Loucy (cell line): ENCODE measurements at regions not wholly inside any gene's neighbourhood (a gene's known extent, or its start where the extent isn't known, plus 50 kb on each side); places are given as distances from the start of the nearest gene placed in this dataset.

Experiments used
- H2AFZ ChIP-seq: fragments of 200-600 bp; sonication (generic); 2 replicates; pipeline ENCODE4 v1.6.0; 2016; ENCODE audit warnings: antibody characterized with exemption, mild to moderate bottlenecking, low read length, moderate library complexity
- H3F3A ChIP-seq: fragments of 200-600 bp; 2 replicates; pipeline ENCODE4 v1.6.0; 2016; ENCODE audit warnings: antibody characterized with exemption, low read depth, mild to moderate bottlenecking
- H3K27me3 ChIP-seq: fragments of 200-600 bp; sonication (generic); 2 replicates; pipeline ENCODE4 v1.6.1; 2014; ENCODE audit warnings: low read length, mild to moderate bottlenecking; ENCODE audit not compliant: insufficient read depth, poor library complexity, severe bottlenecking
- H3K36me3 ChIP-seq: fragments of 200-600 bp; sonication (generic); 2 replicates; pipeline ENCODE4 v1.6.1; 2016; ENCODE audit warnings: low read length; ENCODE audit not compliant: insufficient read depth
- H3K4me1 ChIP-seq: fragments of 200-600 bp; sonication (generic); 2 replicates; pipeline ENCODE4 v1.5.1; 2014; ENCODE audit warnings: low read length, mild to moderate bottlenecking; ENCODE audit not compliant: insufficient read depth, poor library complexity, severe bottlenecking
- H3K4me2 ChIP-seq: fragments of 200-600 bp; sonication (generic); 2 replicates; pipeline ENCODE4 v1.6.0; 2014; ENCODE audit warnings: antibody characterized with exemption, low read length, low read depth, mild to moderate bottlenecking; ENCODE audit not compliant: poor library complexity, severe bottlenecking
- H3K4me3 ChIP-seq: fragments of 200-600 bp; sonication (generic); 2 replicates; pipeline ENCODE4 v1.5.1; 2014; ENCODE audit warnings: low read length, mild to moderate bottlenecking, mixed read lengths; ENCODE audit not compliant: poor library complexity, severe bottlenecking
- H3K79me2 ChIP-seq: fragments of 200-600 bp; sonication (generic); 2 replicates; pipeline ENCODE4 v1.6.1; 2014; ENCODE audit warnings: low read length; ENCODE audit not compliant: insufficient read depth
- H3K9ac ChIP-seq: fragments of 200-600 bp; sonication (generic); 2 replicates; pipeline ENCODE4 v1.6.0; 2014; ENCODE audit warnings: mild to moderate bottlenecking, low read depth, low read length, moderate library complexity; ENCODE audit not compliant: poor library complexity, severe bottlenecking
- H3K9me2 ChIP-seq: fragments of 200-600 bp; sonication (generic); replicated peaks from 2 replicates; pipeline ENCODE4 v1.6.1; 2016; ENCODE audit warnings: low read depth, low read length, mixed read lengths
- H3K9me3 ChIP-seq: fragments of 200-600 bp; sonication (generic); 2 replicates; pipeline ENCODE4 v1.6.1; 2014; ENCODE audit warnings: mild to moderate bottlenecking, antibody characterized with exemption, low read length, low read depth; ENCODE audit not compliant: insufficient read depth
- H4K20me1 ChIP-seq: fragments of 200-600 bp; sonication (generic); 2 replicates; pipeline ENCODE4 v1.6.0; 2014; ENCODE audit warnings: antibody characterized with exemption, low read length, mild to moderate bottlenecking; ENCODE audit not compliant: insufficient read depth, poor library complexity, severe bottlenecking
- CTCF ChIP-seq: fragments of 200-600 bp; sonication (generic); conservative IDR thresholded peaks from 2 replicates; pipeline ENCODE4 v1.5.1; 2014; ENCODE audit warnings: mild to moderate bottlenecking, antibody characterized with exemption, low read length
- EZH2phosphoT487 ChIP-seq: fragments of 200-600 bp; IDR thresholded peaks from 2 replicates; pipeline ENCODE4 v1.6.1; 2018; ENCODE audit warnings: antibody characterized with exemption, mild to moderate bottlenecking, moderate library complexity, borderline replicate concordance

GRCh38 chr2:221791844-221792243 lies 219.7 kb upstream of the EPHA4 start:
- Histone ChIP-seq H3K4me3 (no peak overlapping the region), H2AFZ (no peak overlapping the region), H3F3A (no peaks in the 10 kb centered on the region), H3K9ac (no peak overlapping the region), H3K9me3 (no peaks in the 10 kb centered on the region), H3K4me2 (no peak overlapping the region), H3K79me2 (no peaks in the 10 kb centered on the region), H3K4me1 (no peaks in the 10 kb centered on the region), H4K20me1 (no peaks in the 10 kb centered on the region), H3K9me2 (no peaks in the 10 kb centered on the region), H3K36me3 (no peaks in the 10 kb centered on the region), H3K27me3 (no peaks in the 10 kb centered on the region)
- TF ChIP-seq EZH2phosphoT487, result no peak
- TF ChIP-seq CTCF, result no peak

- TF ChIP-seq EZH2phosphoT487 (no peak), CTCF (no peak)
- Histone ChIP-seq H3K27me3 (no peaks in the 10 kb centered on the region), H3K9me3 (no peaks in the 10 kb centered on the region), H3K36me3 (no peaks in the 10 kb centered on the region), H3K4me3 (no peak overlapping the region), H3K4me2 (no peak overlapping the region), H2AFZ (no peak overlapping the region), H3K9ac (no peak overlapping the region), H3K4me1 (no peaks in the 10 kb centered on the region), H3K9me2 (no peaks in the 10 kb centered on the region), H3F3A (no peaks in the 10 kb centered on the region), H4K20me1 (no peaks in the 10 kb centered on the region), H3K79me2 (no peaks in the 10 kb centered on the region)
Observed at GRCh38 chr2:221787561-221787960, 215.5 kb upstream of the EPHA4 start.

GRCh38 chr2:221786297-221786926 lies 214.3 kb upstream of the EPHA4 start:
- Histone ChIP-seq H3K9ac (no peak overlapping the region), H4K20me1 (no peaks in the 10 kb centered on the region), H3K36me3 (no peaks in the 10 kb centered on the region), H3K9me2 (no peaks in the 10 kb centered on the region), H3K4me2 (no peak overlapping the region), H3K27me3 (no peaks in the 10 kb centered on the region), H3F3A (no peaks in the 10 kb centered on the region), H3K4me1 (no peaks in the 10 kb centered on the region), H2AFZ (no peak overlapping the region), H3K9me3 (no peaks in the 10 kb centered on the region), H3K4me3 (no peak overlapping the region), H3K79me2 (no peaks in the 10 kb centered on the region)
- TF ChIP-seq EZH2phosphoT487, result no peak
- TF ChIP-seq CTCF, result no peak
